NCI-H2227 treated with DMSO at 0.1 percent for 48 hours (cell line): ENCODE measurements at regions not wholly inside any gene's neighbourhood (a gene's known extent, or its start where the extent isn't known, plus 50 kb on each side); places are given as distances from the start of the nearest gene placed in this dataset.

Source experiments
- DNase-seq: peaks from one replicate; lab custom pipeline; 2025; lab: John Stamatoyannopoulos, UW

- DNase-seq: no peak
These were observed 70.6 kb upstream of the GLS start for GRCh38 chr2:190809876-190810525.

- DNase-seq: no peak
These were observed 69.5 kb upstream of the GLS start for GRCh38 chr2:190810981-190811587.

GRCh38 chr2:190811811-190812210 is 68.8 kb upstream of the GLS start:
- DNase-seq: no peak

GRCh38 chr2:190812506-190813294 is 67.9 kb upstream of the GLS start:
- no peak for DNase-seq

GRCh38 chr2:190815226-190815625 is 65.4 kb upstream of the GLS start:
- DNase-seq: no peak

- DNase-seq: no peak
These were observed 63.5 kb upstream of the GLS start for GRCh38 chr2:190817082-190817481.

- DNase-seq: no peak
These were observed 60.8 kb upstream of the GLS start for GRCh38 chr2:190819840-190820301.

GRCh38 chr2:190820416-190820815 is 60.2 kb upstream of the GLS start:
- no peak for DNase-seq

GRCh38 chr2:190822043-190822442 is 58.6 kb upstream of the GLS start:
- DNase-seq: no peak

GRCh38 chr2:190827720-190828119 is 52.9 kb upstream of the GLS start:
- DNase-seq: no peak

GRCh38 chr2:190829642-190830041 is 51.0 kb upstream of the GLS start:
- DNase-seq: no peak
